HEK293T (cell line): ENCODE measurements at regions not wholly inside any gene's neighbourhood (a gene's known extent, or its start where the extent isn't known, plus 50 kb on each side); places are given as distances from the start of the nearest gene placed in this dataset.

Experiments used
- CTCF ChIA-PET: fragments of 350-600 bp; formaldehyde crosslinking; extraction: SDS; loops from one replicate; lab custom pipeline; 2021; ENCODE audit warnings: antibody characterized with exemption, inconsistent platforms; lab: Yijun Ruan, JAX
- POLR2A ChIA-PET: fragments of 350-600 bp; formaldehyde crosslinking; extraction: SDS; loops from one replicate; lab custom pipeline; 2020; ENCODE audit warnings: antibody characterized with exemption, inconsistent platforms; lab: Yijun Ruan, JAX
- DNase-seq: peaks from one replicate; pipeline ENCODE4 v3.0.0; 2012; ENCODE audit warnings: mixed read lengths; ENCODE audit errors: extremely low spot score
- ARNT ChIP-seq: fragments of 450-650 bp; IDR thresholded peaks from 2 replicates; pipeline ENCODE4 v1.6.1; 2017; ENCODE audit warnings: mild to moderate bottlenecking
- BHLHE40 ChIP-seq: fragments of 450-650 bp; IDR thresholded peaks from 2 replicates; pipeline ENCODE4 v1.6.1; 2016; ENCODE audit warnings: mild to moderate bottlenecking, moderate library complexity, borderline replicate concordance
- CTBP1 ChIP-seq: fragments of 450-650 bp; IDR thresholded peaks from 2 replicates; pipeline ENCODE4 v1.6.1; 2016; ENCODE audit warnings: borderline replicate concordance
- ELF4 ChIP-seq: fragments of 450-650 bp; IDR thresholded peaks from 2 replicates; pipeline ENCODE4 v1.6.1; 2017; ENCODE audit warnings: antibody characterized with exemption
- FOXA1 ChIP-seq: fragments of 450-650 bp; IDR thresholded peaks from 2 replicates; pipeline ENCODE4 v1.6.1; 2016; ENCODE audit warnings: mild to moderate bottlenecking
- FOXK2 ChIP-seq: fragments of 450-650 bp; IDR thresholded peaks from 2 replicates; pipeline ENCODE4 v1.6.1; 2016; ENCODE audit warnings: mild to moderate bottlenecking
- FOXM1 ChIP-seq: fragments of 450-650 bp; IDR thresholded peaks from 2 replicates; pipeline ENCODE4 v1.6.1; 2017; ENCODE audit warnings: mild to moderate bottlenecking, borderline replicate concordance
- HDGF ChIP-seq: fragments of 450-650 bp; IDR thresholded peaks from 2 replicates; pipeline ENCODE4 v1.6.1; 2017; ENCODE audit warnings: antibody characterized with exemption, borderline replicate concordance
- L3MBTL2 ChIP-seq: fragments of 450-650 bp; conservative IDR thresholded peaks from 2 replicates; pipeline ENCODE4 v1.6.1; 2016; ENCODE audit warnings: mild to moderate bottlenecking
- LEF1 ChIP-seq: fragments of 450-650 bp; IDR thresholded peaks from 2 replicates; pipeline ENCODE4 v1.6.1; 2017; ENCODE audit warnings: mild to moderate bottlenecking, borderline replicate concordance
- NFRKB ChIP-seq: fragments of 450-650 bp; IDR thresholded peaks from 2 replicates; pipeline ENCODE4 v1.6.1; 2016; ENCODE audit warnings: mild to moderate bottlenecking, moderate library complexity
- PKNOX1 ChIP-seq: fragments of 450-650 bp; IDR thresholded peaks from 2 replicates; pipeline ENCODE4 v1.6.1; 2016
- SP1 ChIP-seq: fragments of 450-650 bp; IDR thresholded peaks from 2 replicates; pipeline ENCODE4 v1.6.1; 2017
- SUZ12 ChIP-seq: fragments of 450-650 bp; IDR thresholded peaks from 2 replicates; pipeline ENCODE4 v1.6.1; 2016; ENCODE audit warnings: mild to moderate bottlenecking
- TARDBP ChIP-seq: fragments of 450-650 bp; IDR thresholded peaks from 2 replicates; pipeline ENCODE4 v1.6.1; 2016
- ZNF384 ChIP-seq: fragments of 450-650 bp; IDR thresholded peaks from 2 replicates; pipeline ENCODE4 v1.6.1; 2016

DNA sequence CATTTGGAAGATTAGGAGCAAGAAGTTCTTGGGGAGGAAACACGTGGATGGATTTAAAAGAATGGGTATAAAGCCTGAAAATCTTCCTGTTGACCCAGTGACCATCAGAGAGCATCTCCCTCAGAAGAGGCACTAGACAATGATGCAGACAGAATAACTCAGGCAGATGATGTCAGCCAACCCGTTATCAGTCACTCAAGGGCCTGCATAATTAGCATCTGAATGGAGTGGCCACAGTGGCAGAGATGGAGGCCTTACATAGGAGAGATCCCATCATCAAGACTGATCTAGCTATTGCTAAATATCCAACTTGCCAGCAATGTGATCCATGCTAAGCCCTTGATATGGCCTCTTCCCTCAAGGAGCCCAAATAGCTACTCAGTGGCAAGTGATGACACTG, 70.7 kb upstream of the CD82 start:
- POLR2A ChIA-PET, result no interaction called here
- TF ChIP-seq FOXM1, result no peak
- TF ChIP-seq FOXA1, result no peak
- TF ChIP-seq LEF1, result no peak
- no peak for TF ChIP-seq SP1
- no peak for TF ChIP-seq HDGF
- TF ChIP-seq PKNOX1, result no peak
- TF ChIP-seq BHLHE40, result no peak
- no peak for TF ChIP-seq ELF4
- no peak for TF ChIP-seq FOXK2
- TF ChIP-seq L3MBTL2, result no peak
- no peak for TF ChIP-seq CTBP1
- no peak for TF ChIP-seq ZNF384
- TF ChIP-seq NFRKB, result no peak
- TF ChIP-seq SUZ12, result no peak
- no peak for TF ChIP-seq ARNT
- no peak for DNase-seq
- CTCF ChIA-PET, result no interaction called here

DNA sequence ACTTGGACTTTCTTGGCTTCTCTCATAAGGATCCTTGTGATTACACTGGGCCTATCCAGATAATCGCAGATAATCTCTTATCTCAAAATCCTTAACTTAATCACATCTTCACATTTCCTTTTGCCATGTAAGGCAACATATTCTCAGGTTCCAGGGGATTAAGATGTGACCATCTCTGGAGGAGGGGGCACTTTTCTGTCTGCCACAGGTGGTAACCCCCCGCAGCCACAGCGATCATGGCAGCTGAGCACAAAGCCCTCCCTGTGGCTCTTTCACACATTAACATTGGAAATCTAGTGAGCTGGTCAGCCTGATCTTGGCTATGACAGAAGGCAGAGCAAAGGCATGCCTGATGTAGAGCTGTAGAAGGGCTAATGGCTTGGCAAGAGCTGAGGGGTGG, 69.1 kb upstream of the CD82 start:
- ChIA-PET POLR2A (no interaction called here), CTCF (no interaction called here)
- no peak for DNase-seq
- no peak for TF ChIP-seq L3MBTL2
- no peak for TF ChIP-seq SUZ12

- no peak for DNase-seq
- TF ChIP-seq CTBP1, result no peak
- TF ChIP-seq ELF4, result no peak
- no peak for TF ChIP-seq BHLHE40
- TF ChIP-seq PKNOX1, result no peak
- no peak for TF ChIP-seq SP1
- TF ChIP-seq SUZ12, result no peak
- no peak for TF ChIP-seq ARNT
- TF ChIP-seq L3MBTL2, result no peak
- no peak for TF ChIP-seq FOXM1
- TF ChIP-seq NFRKB, result no peak
- no peak for TF ChIP-seq FOXK2
- TF ChIP-seq TARDBP, result no peak
- no peak for TF ChIP-seq FOXA1
- no peak for TF ChIP-seq HDGF
- TF ChIP-seq LEF1, result no peak
- TF ChIP-seq ZNF384, result no peak
- ChIA-PET CTCF (interaction anchor here (1.0 to 1.1 kb wide), 2 partner anchors 11 to 25 kb away, joined by 3 to 4 read pairs; no protein-coding TSS in a partner anchor), POLR2A (no interaction called here)
These were observed 67.2 kb upstream of the CD82 start for GRCh38 chr11:44498089-44498871.

DNA sequence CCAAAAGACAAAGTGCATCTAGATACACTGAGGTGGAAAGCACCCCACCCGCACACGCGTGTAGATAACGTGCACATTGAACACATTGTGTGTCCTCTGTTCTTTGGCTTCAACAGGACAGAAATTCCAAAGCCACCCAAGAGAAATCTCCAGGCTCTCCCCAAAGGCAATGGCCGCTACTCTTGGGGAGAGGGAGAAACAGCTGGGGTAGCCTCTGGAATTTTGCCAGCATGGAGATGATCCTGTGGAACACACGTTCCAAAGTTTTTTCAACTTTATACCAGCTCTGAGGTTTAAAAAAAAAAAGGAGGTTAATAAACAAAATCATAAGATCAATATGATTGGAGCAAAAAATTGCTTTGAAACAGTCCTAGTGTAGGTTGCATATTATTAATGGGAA, 63.0 kb upstream of the CD82 start:
- DNase-seq, result no peak
- POLR2A ChIA-PET, result no interaction called here
- CTCF ChIA-PET, result no interaction called here

DNA sequence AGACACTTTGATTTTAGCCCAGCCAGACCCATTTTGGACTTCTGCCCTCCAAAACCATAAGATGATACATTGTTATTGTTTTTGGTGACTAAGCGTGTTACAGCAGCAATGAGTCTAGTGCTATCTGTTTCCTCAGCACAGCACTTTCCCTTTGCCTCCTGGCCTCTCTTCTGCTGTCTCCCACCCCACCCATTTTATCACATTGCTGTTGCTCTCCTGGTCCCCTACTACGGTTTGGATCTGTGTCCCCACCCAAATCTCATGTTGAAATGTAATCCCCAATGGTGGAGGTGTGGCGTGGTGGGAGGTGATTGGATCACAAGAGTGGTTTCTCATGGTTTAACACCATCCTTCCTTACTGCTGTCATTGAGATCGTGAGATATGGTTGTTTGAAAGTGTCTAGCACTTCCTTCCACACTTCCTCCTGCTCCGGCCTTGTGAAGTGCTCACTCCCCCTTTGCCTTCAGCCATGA, 59.8 kb upstream of the CD82 start:
- ChIA-PET POLR2A (no interaction called here), CTCF (no interaction called here)
- TF ChIP-seq BHLHE40 (no peak), ELF4 (no peak), FOXA1 (no peak), FOXM1 (no peak), ARNT (no peak), PKNOX1 (no peak), SUZ12 (no peak), SP1 (no peak), NFRKB (no peak), CTBP1 (no peak)
- no peak for DNase-seq

More for the DNA sequence above, 63.0 kb upstream of the CD82 start:
- TF ChIP-seq NFRKB (no peak), ELF4 (no peak), TARDBP (no peak), FOXK2 (no peak), ARNT (no peak), HDGF (no peak), CTBP1 (no peak), PKNOX1 (no peak), FOXA1 (no peak), L3MBTL2 (no peak), BHLHE40 (no peak), LEF1 (no peak), SUZ12 (no peak), SP1 (no peak), FOXM1 (no peak), ZNF384 (no peak)
